ENCODE measurements at regions not wholly inside any gene's neighbourhood (a gene's known extent, or its start where the extent isn't known, plus 50 kb on each side); places are given as distances from the start of the nearest gene placed in this dataset.

DNA sequence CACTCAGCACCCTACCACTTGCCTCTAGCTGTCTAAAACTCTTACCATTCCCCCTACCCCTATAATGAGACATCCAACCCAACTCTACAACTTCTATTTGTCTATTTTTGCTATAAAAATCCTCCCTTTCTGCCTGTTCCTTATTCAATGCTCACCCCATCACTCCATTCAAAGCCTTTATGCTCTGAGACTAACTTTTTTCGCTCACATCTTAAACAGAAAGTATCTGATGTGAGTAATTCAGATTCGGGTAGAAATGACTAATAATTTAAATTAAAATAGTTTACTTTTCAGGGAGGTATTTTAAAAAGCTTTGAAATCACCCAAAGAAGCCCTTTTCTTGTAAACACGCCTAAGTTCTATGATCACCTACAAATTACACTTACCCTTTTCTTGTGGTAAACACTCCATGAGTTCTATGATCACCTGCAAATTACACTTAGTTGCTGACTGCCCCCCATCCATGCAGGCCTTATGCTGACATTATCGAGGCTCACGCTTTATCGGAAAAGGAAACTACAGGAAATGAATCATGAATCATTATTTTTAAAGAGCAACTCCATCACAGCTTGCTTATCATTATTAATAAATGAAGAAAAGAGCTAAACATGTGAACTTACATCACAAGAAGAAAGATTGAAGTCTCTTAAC, 168.7 kb upstream of the PPP1R2C start:
- no peaks in the 10 kb centered on the region for H3K27me3 Mint-ChIP-seq (ENCODE audit: insufficient read depth, unreplicated experiment)
- H3K4me3 ChIP-seq (ENCODE audit: low read depth, low read length): no peak overlapping the region
- no TSS peak for BruUV-seq (replicated peaks)
- H3K9me3 ChIP-seq: no peaks in the 10 kb centered on the region
- intact Hi-C loops (cut with micrococcal nuclease; ENCODE audit: unreplicated experiment): no loop called here
- ChIA-PET POLR2A (no interaction called here), CTCF (no interaction called here)
- H3K4me1 Mint-ChIP-seq (ENCODE audit: low read depth, unreplicated experiment): no peaks in the 10 kb centered on the region
- H3K36me3 ChIP-seq (ENCODE audit: control insufficient read depth, insufficient read depth, low read length): no peaks in the 10 kb centered on the region
- no peak overlapping the region for H3K27ac Mint-ChIP-seq (ENCODE audit: unreplicated experiment)
- no peaks in the 10 kb centered on the region for H3K27me3 ChIP-seq (replicated peaks; ENCODE audit: control insufficient read depth, insufficient read depth, low read length)
- TF ChIP-seq, protein P1, sequence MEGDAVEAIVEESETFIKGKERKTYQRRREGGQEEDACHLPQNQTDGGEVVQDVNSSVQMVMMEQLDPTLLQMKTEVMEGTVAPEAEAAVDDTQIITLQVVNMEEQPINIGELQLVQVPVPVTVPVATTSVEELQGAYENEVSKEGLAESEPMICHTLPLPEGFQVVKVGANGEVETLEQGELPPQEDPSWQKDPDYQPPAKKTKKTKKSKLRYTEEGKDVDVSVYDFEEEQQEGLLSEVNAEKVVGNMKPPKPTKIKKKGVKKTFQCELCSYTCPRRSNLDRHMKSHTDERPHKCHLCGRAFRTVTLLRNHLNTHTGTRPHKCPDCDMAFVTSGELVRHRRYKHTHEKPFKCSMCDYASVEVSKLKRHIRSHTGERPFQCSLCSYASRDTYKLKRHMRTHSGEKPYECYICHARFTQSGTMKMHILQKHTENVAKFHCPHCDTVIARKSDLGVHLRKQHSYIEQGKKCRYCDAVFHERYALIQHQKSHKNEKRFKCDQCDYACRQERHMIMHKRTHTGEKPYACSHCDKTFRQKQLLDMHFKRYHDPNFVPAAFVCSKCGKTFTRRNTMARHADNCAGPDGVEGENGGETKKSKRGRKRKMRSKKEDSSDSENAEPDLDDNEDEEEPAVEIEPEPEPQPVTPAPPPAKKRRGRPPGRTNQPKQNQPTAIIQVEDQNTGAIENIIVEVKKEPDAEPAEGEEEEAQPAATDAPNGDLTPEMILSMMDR (IDR thresholded peaks at IDR 0.05; ENCODE audit: insufficient read depth in 1 of 2, low read depth in 1 of 2, low read length in 1 of 2, severe bottlenecking in 1 of 2, unreplicated experiment in 1 of 2): no peak
- peaks cover 10% of the 10 kb centered on the region; the same call in 1 of the 2 replicates for H3K4me1 ChIP-seq
- no peak for DNase-seq
- no peak overlapping the region for H3K4me3 Mint-ChIP-seq (ENCODE audit: unreplicated experiment)
- H3K9me3 Mint-ChIP-seq (ENCODE audit: unreplicated experiment): peaks cover 8% of the 10 kb centered on the region
- H3K36me3 Mint-ChIP-seq (ENCODE audit: insufficient read depth, unreplicated experiment): no peaks in the 10 kb centered on the region

DNA sequence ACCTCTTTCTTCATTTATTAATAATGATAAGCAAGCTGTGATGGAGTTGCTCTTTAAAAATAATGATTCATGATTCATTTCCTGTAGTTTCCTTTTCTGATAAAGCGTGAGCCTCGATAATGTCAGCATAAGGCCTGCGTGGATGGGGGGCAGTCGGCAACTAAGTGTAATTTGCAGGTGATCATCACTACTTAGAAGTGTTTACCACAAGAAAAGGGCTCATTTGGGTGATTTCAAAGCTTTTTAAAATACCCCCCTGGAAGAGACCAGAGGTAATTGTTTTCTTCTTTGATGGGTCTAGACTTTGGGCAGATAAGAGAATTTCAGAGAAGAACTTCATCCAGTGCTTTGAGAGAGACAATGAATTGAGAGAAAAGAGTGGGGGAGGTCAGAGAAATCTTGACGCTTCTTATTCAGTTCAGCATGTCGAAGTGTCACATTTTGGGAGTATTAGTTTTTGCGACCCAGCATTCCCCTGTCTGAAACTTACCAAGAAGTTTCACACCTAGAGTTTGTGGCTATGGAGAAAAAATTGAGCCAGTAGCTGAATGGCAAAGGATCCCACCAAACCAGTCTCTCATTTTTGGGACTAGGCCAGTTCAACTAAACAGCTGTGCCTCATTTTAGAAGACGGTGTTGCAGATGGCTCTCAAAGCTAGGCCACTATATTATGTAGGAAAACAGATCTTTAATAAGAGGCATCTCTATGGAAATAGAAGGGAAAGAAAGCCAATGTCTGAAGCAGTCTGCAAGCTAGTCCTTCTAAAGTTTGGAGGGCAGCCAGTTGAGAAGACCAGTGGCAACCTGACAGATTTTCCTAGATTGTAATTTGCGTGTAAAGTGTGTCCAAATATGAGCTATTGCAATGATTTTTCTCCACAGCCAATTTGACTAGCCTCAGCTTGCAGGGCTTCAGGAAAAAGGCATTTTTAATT, 171.0 kb upstream of the PPP1R2C start:
- H3K4me3 ChIP-seq (ENCODE audit: low read depth, low read length): no peak overlapping the region
- Mint-ChIP-seq H3K4me3 (ENCODE audit: unreplicated experiment) (no peak overlapping the region), H3K9me3 (ENCODE audit: unreplicated experiment) (peaks cover 8% of the 10 kb centered on the region), H3K27me3 (ENCODE audit: insufficient read depth, unreplicated experiment) (no peaks in the 10 kb centered on the region), H3K27ac (ENCODE audit: unreplicated experiment) (no peak overlapping the region), H3K4me1 (ENCODE audit: low read depth, unreplicated experiment) (no peaks in the 10 kb centered on the region), H3K36me3 (ENCODE audit: insufficient read depth, unreplicated experiment) (no peaks in the 10 kb centered on the region)
- ChIA-PET CTCF (no interaction called here), POLR2A (no interaction called here)
- H3K36me3 ChIP-seq (ENCODE audit: control insufficient read depth, insufficient read depth, low read length): no peaks in the 10 kb centered on the region
- no peak for DNase-seq
- BruUV-seq (replicated peaks): no TSS peak
- intact Hi-C loops (cut with micrococcal nuclease; ENCODE audit: unreplicated experiment): no loop called here
- H3K27me3 ChIP-seq (replicated peaks; ENCODE audit: control insufficient read depth, insufficient read depth, low read length): no peaks in the 10 kb centered on the region
- TF ChIP-seq, protein P1 (IDR thresholded peaks at IDR 0.05; ENCODE audit: insufficient read depth in 1 of 2, low read depth in 1 of 2, low read length in 1 of 2, severe bottlenecking in 1 of 2, unreplicated experiment in 1 of 2): no peak
- no peaks in the 10 kb centered on the region for H3K4me1 ChIP-seq
- H3K9me3 ChIP-seq: no peaks in the 10 kb centered on the region

DNA sequence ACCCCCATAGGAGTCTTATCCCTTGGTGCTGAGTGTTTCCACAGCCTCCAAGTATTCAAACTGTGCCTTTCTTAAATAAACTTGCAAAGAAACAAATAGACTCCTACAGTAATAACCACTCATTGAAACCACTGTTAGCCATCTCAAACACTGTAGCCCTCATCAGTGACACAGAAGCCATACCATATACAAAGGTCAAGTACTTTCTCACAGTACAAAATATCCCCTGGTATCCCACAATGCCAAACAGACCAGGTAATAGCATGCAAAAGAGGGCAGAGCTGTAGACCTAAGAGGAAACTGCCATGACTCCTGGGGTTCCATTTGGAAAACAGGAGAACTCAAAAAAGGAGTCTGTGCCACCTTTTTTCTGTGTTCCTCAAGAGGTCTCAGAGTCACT, 173.8 kb upstream of the PPP1R2C start:
- H3K9me3 ChIP-seq: no peaks in the 10 kb centered on the region
- Mint-ChIP-seq H3K4me3 (ENCODE audit: unreplicated experiment) (no peak overlapping the region), H3K27ac (ENCODE audit: unreplicated experiment) (no peak overlapping the region), H3K36me3 (ENCODE audit: insufficient read depth, unreplicated experiment) (no peaks in the 10 kb centered on the region), H3K9me3 (ENCODE audit: unreplicated experiment) (peaks cover 2% of the 10 kb centered on the region), H3K27me3 (ENCODE audit: insufficient read depth, unreplicated experiment) (no peaks in the 10 kb centered on the region), H3K4me1 (ENCODE audit: low read depth, unreplicated experiment) (no peaks in the 10 kb centered on the region)
- no peak for DNase-seq
- TF ChIP-seq, protein P1 (IDR thresholded peaks at IDR 0.05; ENCODE audit: insufficient read depth in 1 of 2, low read depth in 1 of 2, low read length in 1 of 2, severe bottlenecking in 1 of 2, unreplicated experiment in 1 of 2): no peak
- BruUV-seq (replicated peaks): no TSS peak
- ChIA-PET CTCF (no interaction called here), POLR2A (no interaction called here)
- intact Hi-C loops (cut with micrococcal nuclease; ENCODE audit: unreplicated experiment): no loop called here
- H3K27me3 ChIP-seq (replicated peaks; ENCODE audit: control insufficient read depth, insufficient read depth, low read length): no peaks in the 10 kb centered on the region
- no peaks in the 10 kb centered on the region for H3K36me3 ChIP-seq (ENCODE audit: control insufficient read depth, insufficient read depth, low read length)
- no peak overlapping the region for H3K4me3 ChIP-seq (ENCODE audit: low read depth, low read length)
- no peaks in the 10 kb centered on the region for H3K4me1 ChIP-seq

Measured in Caco-2 (cell line).